COR-L47 (cell line): ENCODE measurements at regions not wholly inside any gene's neighbourhood (a gene's known extent, or its start where the extent isn't known, plus 50 kb on each side); places are given as distances from the start of the nearest gene placed in this dataset.

Experiments used
- DNase-seq: peaks from one replicate; lab custom pipeline; 2025; lab: John Stamatoyannopoulos, UW

DNA sequence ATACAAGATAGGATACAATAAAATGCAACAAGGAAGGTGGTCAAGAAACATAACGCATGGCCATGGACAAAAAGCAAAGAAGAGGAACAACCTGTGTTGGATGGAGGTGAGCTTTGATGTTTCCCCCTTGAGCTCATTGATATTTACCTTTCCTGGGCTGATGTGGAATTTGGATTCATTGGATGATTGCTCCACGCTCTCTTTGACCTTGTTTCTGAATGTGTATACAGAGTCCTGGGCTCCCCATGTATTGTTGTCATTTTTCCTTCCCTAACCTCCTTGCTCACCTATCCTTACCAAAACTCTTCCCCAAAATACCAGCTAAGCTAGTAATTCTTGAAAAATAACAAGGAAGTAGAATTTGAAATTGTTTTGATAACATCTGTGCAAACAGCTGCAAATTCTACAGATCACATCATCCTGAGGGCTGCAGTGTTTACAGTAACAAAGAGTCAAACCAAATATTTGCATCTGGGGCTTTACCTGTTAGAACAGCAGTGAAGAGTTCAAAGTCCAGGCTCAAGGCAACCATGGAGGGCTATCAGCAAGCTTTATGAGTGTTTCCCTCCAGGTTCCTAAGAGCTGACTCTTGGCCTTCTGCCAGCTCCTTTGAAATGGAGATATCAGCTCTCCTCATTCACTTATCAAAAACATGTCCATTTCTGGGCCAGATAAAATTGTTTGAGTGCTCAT is 214.3 kb upstream of the MARCKS start:
- DNase-seq: no peak

DNA sequence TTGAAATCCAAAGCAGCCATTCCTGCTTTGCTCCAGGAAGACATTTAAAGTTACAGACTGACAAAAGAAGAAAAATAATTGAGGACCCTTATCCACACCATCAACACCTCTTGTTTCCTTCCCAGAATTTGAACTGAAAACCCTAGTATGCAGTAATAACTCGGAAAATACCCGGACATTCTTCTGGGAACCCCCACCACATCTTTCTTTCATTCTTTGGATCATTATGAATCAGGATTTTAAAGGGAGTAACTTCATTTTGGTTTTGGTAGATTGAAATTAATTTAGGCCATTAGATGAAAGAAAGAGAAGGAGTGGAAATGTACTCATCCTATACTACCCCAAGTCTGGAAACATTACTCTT is 213.8 kb upstream of the MARCKS start:
- DNase-seq: no peak

DNA sequence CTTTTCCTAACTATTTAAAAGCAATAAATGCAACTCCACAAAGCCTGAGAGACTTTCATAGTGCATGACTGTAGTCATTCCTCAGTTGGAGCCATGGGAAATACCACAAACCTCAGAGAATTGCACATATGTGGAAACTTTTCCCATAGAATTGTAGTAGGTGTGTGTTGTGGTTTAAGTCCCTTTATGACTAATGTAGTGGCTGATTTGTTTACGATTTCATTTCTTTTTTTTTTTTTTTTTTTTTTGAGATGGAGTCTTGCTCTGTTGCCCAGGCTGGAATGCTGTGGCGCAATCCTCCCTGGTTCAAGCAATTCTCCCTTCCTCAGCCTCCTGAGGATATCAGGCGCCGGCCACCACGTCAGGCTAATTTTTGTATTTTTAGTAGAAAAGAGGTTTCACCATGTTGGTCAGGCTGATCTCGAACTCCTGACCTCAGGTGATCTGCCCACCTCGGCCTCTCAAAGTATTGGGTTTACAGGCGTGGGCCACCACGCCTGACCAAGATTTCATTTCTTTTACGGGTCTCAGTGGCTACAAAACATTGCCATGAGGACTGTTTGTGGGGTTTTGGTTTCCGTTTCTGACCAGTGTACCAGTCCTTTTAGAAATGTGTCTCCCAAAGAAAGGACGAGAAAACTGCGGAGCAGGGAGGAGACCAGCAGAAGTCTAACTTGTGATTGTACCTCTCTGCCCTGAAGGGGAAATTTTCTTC is 212.1 kb upstream of the MARCKS start:
- DNase-seq: no peak

DNA sequence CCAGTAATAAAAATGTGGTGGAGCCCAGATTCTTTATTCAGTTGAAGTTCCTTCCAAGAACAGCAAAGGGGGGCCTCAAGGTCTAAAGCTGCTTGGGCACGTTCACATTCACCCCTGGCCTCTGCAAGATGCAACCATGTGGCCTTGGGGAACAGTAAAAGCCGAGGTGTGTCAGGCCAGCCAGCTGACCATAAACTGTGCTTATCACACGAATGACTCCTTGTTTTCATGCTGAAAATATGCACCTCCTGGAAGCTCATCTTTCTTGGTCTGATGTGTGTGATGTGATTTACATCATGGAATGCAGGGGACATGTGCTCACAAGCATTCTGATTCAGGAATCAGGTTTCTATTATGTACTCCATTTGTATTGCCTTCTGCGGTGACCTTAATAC is 211.6 kb upstream of the MARCKS start:
- no peak for DNase-seq

DNA sequence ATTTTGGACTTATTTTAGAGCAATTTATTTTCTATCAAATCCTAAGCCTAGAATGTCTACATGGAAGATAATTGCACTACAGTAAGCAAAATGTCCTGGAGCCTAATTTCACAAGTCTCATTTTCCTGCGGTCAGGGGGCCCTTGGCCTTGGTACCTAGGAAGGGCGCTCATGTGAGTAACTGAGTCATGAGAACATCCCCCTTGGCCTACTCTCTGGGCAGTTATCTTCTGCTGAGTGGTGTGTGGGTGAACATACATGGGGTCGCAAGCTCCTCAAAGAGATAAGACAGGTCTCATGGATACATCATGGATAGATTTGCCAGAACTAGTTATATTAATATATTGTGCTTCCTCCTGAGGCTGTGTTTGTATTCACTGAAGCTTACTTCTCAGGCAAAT is 211.2 kb upstream of the MARCKS start:
- DNase-seq: no peak

DNA sequence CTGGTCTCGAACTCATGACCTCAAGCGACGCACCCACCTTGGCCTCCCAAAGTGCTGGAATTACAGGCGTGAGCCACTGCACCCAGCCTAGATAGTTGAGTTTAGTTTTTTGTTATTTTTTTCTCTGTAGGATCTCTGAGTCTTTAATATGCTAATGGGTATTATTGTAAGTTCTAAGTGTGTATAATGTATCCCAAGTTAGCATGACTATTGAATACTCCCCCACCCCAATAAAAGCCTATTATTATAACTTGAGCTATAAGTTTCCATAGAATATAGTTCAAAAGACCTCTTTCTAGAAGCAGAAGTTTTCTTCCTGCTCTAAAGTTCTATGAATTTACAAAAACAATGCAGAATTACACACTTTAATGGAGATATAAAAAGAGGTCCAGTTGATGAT is 210.4 kb upstream of the MARCKS start:
- DNase-seq: no peak

DNA sequence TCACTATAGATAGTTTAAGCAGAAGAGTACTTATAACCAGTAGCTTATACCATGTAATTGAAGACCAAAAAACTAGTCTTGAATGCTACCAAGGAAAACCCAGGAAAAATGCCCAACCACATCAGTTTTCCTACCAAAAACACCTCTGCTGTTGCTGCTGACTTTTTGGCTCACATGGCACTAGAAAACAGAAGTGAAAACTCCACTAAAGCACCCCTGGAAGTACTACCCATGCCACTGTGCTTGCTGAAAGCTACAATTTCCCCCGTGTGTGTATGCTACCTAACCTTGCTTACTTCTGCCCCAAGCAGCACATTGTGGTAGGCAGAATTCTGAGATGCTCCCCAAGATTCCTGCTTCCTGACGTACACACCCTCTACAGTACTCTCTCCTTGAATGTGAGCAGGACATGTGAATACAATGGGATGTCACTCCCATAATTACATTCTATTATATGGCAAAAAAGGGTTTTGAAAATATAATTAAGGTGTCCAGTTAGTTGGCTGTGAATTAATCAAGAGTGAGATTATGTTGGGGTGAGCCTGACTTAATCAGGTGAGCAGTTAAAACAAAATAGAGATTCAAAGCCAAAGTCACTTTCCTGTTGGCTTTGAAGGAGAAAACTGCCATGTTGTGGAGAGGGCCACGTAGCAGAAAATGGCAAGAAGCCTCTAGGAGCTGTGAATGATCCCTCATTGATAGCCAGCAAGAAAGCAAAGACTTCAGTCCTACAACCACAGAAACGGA is 209.8 kb upstream of the MARCKS start:
- no peak for DNase-seq

DNA sequence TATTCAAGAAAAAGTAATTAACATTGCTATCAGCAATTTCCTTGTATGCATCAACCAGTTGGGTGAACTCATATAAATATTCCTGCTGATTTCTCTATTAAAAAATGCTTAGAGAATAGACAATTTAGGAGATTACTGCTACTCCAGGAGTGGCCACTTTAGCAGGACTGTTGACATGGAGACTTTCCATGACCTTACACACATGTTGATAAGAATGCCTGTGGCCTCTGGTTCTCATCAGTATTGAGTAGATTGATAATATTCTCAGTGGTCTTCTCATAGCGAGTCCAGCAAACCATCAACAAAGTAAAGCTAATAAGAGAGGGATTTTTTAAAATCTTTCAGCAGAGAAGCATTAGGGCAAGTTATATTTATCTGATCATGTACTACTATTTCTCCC is 208.4 kb upstream of the MARCKS start:
- DNase-seq: no peak

DNA sequence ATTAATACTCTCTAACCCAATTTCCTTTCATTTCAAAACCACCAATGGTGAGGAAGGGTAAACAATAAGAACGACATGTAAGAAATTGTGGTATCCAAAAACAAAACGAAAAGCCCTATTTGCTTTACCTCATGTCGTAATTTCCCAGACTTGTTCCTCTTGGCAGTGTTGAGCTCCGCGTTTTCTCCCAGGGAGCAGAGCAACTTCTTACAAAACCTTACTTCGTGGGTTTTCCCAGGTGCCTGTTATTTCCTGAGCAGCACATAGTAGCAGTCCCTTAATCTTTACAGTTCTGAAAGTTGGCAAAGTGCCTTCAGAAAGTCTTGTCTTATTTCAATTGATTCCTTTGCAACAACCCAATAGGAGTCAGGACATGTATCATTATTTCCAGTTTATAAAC is 207.9 kb upstream of the MARCKS start:
- DNase-seq: no peak

DNA sequence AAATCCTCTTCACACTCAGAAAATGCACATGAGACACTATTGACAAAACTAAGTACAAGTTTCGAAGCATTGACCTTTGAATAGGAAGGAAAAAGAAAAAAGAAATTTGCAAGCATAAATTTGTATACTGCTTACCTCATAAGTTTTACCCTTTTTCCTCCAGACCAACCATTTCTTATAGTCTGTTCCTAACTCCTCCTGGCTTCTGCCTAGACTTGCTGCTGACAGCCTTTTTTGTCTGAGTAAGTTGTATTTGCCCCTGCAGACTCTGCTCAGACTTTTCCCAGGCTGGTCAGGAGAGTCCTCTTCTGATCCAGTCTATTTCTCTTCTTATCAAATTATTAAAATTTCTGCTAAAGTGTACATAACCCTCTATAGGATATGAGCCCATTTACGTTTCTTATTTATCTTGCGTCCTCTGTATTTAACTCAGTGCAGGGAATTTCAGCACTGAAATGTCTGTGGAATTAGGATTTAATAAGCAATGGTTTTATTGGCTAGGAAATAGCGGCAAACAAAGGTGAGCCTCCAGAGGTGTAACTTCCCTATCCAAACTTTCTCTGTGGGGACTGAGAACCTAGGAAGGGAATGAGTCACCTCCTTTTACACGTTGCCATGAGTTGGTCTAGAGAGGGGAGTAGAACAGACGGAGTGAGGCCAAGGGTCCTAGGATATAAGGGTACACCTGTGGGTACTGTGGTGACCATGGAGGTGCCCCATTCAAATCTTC is 207.1 kb upstream of the MARCKS start:
- DNase-seq: no peak

DNA sequence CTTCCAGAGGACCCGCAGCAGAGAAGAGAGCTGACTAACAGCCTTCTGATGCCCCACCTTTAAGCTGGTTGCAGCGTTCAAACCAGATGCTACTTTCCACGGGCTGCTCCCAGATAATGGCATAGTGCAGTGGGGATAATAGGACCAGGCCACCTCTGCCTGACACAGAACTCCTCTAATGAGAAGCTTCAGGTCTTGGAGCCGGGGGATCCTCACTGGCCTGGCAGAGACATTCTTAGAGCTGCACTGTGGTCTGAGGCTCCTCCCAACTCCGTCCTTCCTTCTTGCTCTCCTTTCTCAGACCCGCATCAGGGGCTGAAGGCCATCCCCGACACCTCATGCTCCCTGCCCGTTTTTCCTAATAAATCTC is 206.6 kb upstream of the MARCKS start:
- DNase-seq: no peak

DNA sequence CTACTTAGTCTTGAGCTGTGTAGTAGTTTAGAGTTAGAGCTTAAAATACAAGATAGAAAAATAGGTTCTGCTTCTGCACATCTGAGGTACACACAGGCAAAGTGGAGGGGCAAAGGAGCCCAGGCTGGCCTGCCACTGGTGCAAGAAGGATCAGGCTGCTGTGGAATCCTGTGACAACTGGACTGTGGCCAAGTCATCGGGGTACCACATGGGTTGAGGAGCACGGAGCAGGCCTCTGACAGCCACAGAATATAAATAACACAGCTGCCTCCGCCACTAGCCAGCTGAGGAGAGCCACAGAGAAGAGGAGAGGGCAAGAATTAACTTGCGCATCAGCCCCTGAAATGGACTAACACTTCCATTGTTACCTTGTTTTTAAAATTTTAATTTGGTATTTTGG is 206.0 kb upstream of the MARCKS start:
- no peak for DNase-seq

DNA sequence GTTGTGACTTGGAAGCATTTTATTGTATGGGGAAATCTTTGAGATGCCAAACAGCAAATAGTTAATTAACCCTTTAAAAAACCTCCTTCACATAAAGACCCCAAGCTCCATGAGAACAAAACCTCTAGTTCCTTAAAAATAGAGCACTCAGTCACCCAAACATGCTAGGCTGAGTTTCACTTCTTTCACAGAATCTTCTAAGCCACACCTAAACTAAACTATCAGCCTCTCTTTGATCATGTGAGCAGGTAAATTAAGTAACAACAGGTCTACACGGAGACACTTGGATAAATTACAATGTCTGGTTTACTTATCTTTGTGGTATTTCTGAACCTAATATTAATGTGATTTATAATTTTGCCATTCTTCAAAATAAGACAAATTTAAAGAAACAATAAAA is 205.2 kb upstream of the MARCKS start:
- no peak for DNase-seq

DNA sequence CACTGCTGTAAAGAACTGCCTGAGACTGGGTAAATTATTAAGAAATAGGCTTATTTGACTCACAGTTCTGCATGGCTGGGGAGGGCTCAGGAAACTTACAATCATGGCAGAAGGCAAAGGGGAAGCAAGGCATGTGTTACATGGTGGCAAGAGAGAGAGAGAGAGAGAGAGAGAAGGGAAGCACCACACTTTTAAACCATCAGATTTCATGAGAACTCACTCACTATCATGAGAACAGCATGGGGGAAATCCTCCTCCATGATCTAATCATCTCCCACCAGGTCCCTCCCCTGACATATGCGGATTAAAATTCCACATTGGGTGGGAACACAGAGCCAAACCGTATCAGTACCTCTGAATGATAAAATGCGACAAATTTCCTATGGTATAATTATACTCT is 203.9 kb upstream of the MARCKS start:
- DNase-seq: no peak

DNA sequence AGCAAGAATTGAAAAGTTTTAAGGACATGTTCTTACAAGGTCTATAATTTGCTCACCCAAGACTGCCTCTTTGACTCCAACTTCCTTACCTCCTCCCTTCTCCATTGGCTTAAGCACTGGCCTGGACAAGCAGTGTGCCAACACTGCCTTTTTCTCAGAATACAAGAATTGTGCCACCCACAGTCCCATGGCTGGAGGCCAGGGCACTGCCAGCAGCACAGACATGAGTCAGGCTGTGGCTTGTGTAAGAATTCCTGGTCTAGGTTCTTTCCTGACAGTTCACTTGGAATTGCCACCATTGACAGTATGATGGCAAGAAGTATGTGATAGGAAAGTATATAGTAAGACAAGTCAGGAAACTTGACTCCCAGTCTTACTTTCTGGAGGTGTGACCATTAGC is 202.7 kb upstream of the MARCKS start:
- no peak for DNase-seq

DNA sequence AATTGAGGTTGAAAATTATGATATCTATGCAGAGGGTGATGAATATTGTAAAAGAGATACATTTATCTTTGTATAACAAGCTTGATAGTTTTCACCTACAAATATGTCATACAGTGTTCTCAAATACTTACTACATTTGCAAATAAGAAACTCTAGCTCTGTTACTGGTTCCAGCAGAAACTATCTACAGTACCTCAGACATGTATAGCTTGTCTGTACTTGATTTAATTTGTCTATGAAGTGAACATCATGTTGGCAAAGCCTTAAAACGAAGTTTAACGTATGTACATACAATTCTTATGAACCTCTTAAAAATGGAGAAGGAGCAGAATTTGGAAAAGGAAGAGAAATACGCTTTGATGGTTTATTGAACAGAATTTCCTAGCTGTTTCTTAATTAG is 201.4 kb upstream of the MARCKS start:
- no peak for DNase-seq

DNA sequence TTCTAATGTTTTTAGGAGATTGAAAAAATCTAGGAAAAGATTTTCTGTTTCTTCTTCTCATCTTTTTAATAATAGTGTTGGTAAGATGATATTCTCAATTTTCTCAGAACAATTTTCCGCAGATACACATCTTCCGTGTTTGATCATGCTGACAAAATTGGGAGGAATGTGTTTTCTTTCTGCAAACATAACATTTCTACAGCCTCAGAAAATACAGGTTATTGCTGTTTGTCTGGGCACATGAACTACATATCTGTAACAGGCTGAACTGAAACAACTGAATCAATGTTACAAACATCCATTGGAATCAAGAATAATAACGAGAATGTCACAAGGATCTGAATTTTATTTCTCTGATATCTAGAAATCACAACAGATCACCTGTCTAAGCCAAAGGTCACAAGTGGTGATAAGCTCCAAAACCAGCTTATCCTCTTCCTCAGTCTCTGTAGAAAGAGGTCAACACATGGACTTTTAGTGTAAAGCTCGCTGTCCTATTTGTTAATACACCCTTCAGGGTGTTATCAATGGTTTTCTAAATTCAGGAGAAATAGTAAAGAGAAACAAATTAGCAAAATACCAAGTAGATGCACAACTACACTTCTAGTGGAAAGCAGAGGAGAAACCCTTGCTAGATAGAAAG is 197.3 kb upstream of the MARCKS start:
- no peak for DNase-seq

DNA sequence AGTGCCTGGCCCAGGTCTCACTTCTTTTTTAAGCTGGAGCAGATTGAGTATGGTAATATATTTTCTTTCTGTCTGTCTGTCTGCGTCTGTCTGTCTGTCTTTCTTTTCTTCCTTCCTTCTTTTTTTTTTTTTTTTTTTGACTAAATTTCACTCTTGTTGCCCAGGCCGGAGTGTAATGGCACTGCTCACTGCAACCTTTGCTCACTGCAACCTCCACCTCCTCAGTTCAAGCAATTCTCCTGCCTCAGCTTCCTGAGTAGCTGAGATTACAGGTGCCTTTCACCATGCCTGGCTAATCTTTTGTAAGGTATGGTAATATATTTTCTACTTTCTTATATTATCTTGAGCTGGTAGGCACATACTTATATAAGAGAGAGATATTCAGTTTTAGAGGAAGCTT is 196.3 kb upstream of the MARCKS start:
- DNase-seq: no peak

DNA sequence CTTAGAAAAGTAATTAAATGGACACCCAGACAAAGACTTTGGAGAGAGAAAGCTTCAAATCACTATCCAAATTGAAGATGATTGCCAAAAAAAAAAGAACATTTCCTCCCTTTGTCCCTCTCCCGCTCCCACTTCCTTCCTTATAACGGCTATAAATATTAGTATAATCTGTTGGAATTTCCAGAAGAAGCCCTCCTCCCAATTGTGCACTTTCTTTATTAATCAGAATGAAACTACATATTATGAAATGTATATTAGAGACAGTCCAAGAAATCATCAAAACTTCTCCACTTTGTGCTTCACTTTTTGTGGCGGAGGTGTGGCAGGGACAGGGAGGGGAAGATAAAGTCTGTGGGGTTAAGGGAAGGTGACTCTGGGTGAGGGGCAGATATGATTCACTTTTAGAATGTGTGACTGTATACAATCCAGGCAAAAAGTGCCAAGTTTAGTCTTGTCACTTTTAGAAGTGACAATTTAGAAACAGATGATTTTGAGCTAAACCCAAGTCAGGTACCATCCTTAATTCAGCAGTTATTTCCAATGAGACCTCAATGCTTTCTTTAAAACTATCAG is 195.0 kb upstream of the MARCKS start:
- no peak for DNase-seq

DNA sequence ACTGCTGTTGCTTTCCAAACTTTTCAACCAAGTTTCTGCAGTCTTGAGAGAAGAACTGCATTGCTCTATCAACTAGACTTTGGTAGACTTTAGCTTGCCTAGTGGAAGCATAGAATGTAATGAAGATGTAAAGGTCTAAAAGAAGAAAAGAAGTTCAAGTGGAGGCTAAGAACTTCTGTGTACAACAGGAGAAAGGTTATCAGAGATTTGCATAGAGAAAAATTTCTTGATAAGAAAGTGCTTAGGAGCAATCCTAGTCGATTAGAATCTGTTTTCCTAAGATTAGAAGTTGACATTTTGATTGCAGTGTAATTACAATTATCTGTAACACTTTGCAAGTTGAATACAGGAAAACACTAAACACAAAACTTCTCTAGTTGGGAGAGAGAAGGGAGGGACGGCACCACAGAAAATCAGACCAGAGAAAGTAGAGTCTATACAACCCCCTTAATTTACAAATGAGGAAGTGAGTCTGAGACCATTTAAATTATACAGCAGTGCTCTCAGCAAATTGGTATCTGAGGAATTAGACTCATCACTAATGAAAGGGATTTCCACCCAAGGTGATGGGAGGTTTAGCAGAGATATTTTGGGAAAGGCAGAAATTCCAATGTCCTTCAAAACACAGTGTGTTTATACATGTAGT is 194.3 kb upstream of the MARCKS start:
- no peak for DNase-seq

DNA sequence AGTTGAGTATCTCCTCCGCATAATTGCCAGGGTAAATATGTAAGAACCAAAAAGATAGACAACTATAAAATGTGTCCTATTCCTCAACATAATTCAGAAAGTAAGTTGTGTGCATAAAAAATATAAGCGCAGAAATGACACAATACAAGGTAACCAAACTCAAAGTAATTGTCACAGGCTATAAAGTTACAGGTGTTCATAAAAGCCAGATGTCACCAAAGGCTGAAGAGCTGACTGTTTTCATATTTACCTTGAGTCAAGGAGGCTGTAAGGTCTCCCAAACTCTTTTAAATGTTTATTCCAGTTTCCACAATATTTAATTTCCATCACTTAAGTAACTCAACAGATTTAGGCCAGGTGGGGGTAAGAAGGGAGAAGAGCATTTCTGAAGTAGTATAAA is 192.2 kb upstream of the MARCKS start:
- no peak for DNase-seq
